SIG-M5 treated with dmso at 0.1 percent for 504 hours (cell line): ENCODE measurements at regions not wholly inside any gene's neighbourhood (a gene's known extent, or its start where the extent isn't known, plus 50 kb on each side); places are given as distances from the start of the nearest gene placed in this dataset.
"Not testable (repeated sequence)": the region's sequence is repeated elsewhere in the genome, so short reads cannot be mapped to it uniquely, and the experiment has no call there.

Experiments
- DNase-seq: peaks from one replicate; lab custom pipeline; 2025; ENCODE audit not compliant: unreplicated experiment; lab: John Stamatoyannopoulos, UW

DNA sequence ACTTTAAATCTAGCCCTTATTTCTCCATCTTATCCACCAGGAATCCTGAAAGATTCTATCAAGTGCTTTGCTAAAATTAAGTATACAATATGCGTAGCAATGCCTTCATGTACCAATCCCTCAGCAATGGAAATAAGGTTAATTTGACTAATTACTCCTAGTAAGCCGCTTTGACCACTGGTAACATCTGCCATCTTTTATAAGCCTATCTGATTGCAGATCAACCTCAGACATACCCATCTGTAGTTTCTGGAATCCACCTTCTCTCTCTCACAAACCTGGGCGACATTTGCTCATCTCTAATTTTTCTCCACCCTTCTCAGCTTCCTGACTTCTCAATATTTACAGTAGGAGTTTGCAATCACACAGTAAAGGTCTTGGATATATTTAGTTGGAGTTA lies 138.8 kb upstream of the CRHR1 start:
- DNase-seq = no peak

DNA sequence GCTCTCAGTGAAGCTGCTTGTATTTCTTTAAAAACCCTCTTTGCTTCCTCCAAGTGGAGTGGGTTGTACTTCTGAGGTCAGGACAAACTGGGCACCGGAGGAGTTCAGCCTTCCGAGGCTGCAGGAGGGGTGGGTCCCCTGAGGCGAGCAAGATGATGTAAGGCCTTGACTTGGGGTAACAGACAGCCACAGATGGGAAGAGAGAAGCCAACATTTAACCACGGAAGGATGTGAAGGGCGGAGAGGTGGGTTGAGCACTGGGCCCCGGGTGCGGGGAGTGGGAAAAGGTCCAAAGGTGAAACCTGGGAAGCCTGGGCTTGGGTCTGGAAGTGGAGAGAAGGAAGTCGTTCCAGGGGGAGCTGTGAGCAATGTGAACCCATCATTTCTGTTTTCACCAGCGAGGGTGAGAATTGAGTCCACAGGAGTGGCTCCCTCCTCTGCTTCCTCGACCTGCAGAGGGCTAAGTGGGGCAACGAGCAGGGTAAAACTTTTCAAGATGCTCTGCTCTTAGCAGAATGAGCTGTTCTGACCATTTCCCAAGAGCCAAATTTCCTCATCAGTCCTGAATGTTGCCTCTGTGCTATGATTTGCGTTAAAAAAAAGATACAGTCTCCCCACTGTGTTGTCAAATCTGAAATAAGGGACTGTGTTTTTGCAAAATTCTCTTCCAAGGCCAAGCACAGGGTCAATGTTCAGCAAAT lies 137.7 kb upstream of the CRHR1 start:
- peak; percentile 47 for DNase-seq

DNA sequence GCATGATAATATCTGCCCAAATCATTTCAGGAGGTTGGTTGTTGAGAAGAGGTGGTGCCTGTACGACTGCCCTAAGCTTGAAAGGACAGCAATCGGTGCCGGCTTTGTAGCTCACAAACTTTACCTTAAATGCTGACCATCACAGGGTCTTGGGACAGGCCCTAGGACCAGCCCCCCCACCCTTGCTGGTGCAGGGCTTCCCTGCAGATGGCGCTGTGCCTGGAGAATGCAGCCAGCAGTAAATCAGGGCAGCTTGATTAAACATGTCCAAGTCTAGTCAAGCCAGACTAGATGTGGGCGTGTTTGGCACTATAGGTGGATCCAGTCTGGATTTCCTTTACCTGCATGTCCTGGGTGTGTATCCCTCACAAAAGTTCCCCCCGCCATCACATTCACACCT lies 135.5 kb upstream of the CRHR1 start:
- DNase-seq = no peak

DNA sequence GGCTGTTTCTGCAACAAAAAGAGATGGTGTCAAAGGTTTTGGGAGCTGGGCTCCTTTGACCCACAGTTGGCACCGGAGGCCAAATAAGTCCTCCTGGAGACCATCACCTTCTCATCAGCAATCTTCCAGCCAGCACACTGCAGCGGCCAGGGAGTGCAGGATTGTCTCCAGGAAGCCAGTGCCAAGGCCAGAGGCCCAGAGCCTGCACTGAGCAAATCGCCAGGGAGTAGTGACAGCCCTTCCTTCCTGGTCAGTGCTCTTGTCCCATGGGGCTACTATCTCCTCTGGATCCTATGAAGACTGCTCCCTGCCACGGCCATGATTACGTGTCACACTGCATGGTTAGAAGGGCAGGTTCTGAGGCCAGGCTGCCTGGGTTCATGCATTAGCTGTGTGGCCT lies 134.3 kb upstream of the CRHR1 start:
- no peak for DNase-seq

DNA sequence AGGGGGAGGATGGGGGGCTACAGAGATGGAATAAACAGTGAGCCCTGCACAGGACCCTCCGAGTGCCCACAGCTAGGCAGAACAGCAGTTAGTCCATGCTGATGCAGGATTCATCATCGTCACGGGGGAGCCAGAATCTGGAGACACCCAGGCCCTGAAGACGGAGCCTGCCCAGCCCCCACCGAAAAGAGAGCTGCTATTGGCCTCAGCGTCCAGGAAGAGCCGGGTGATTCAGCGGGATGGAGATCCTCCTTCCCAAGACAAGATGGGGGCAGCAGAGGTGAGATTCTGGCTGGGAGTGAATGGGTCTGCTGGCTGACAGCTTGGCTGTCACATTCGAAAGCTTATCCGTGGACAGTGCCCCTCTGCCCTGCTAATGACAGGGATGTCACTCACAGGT lies 133.6 kb upstream of the CRHR1 start:
- no peak for DNase-seq

DNA sequence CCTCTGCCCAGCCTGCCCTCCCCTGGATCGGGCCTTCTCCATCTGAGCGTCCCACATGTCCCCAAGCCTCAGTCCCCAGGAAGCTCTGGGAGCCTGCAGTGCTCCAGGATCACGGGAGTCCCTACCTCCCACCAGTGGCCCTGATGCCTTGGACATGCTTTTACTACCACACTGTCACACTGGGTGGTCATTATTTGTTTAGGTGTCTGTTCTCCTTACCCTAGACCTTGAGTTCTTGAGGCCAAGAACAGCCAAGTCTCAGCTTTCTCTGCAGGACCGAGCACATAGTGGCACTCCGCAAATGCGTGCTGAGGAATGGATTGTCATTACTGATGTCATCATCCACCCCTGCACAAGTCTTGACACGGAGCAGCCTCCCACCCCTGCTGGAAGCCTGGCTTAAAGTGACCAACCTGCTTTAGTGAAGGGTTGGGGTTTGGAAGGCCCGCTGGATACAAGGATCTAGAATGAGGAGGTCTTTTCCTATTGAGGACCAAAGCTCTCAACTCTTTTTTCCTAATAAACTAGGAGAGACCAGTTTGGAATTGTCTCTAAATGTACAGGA lies 132.9 kb upstream of the CRHR1 start:
- DNase-seq = no peak

DNA sequence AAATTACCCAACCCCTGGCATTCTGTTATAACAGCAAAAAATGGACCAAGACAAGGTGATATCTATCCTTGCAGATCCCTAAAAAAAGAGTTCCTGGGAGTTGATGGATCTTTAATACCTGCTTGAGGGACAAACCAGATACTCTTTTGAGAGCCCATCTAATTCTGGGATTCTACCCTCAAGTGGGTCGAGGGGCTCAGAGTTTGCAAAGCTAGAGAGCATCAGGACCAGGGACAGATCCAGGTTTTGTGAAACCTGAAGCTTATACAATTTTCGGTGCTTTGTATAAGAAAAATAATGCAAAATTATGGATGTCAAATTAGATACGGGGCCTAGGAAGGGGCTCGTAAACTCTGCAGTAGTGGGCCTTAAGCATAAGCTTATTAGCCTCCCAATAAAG lies 130.5 kb upstream of the CRHR1 start:
- no peak for DNase-seq

DNA sequence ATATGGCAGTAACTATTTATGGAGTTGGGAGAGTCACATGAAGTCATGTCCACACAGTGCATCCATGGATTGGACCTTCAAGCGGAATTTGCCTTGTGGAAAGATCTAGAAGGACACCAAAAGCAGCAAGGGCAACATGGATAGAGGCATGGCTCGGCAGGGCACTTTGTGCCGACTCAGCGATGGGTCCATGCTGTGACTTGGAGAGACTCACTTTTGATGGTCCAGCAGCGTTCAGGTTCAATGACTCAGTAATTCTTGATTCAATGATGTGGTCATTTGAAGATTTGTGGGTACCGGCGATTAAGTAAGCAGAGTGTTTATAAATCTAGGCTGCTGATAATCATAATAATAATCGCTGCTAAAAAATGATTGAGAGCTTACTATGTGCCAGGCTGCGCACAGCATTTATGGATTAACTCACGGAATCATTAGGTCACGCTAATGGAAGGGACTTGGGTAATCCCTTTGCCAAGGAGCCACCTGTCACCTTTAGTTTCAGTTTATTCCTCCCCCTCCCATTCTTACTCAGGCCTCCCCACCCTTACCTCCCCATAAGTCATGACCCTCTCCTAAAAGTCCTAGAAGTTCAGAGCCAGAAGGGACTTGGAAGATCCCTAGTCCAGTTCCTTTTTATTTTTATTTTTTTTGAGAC lies 127.5 kb upstream of the CRHR1 start:
- no peak for DNase-seq

DNA sequence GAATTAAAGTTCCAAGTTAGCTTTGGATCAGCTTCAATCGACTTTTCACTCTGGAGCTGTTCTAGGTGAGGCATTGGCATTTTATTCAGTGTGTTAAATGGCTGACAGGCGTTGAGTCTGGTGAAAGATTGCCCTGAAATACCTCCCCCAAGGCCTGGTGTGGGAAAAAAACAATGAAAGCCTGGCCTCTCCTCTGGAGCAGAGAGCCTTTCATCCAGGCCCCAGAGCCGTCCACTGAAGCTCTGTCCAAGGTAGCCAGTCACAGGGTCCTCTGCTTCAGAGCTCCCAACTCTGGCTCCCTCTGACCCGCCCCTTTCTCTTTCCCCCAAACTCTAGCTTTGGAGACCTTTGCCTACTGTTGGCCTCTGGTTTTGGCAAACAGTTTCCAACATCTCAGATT lies 123.6 kb upstream of the CRHR1 start:
- DNase-seq = no peak

DNA sequence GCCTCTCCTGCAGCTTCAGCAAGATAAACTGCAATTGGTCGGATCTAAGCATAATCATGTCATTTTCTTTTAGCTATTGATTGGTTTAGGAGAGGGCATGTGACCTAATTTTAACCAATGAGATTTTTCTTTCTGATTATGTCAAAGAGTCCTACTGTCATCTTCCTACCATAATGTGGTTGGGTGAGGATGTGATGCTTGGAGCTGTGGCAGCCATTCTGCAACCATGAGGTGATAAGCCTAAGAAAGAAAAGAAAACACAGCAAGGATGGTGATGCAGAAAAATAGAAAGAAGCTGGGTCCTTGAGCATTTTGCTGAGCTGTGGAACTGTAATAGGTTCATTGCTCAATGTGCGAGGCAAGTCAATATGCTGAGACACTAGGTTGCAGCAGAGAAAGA lies 121.7 kb upstream of the CRHR1 start:
- DNase-seq = no peak

DNA sequence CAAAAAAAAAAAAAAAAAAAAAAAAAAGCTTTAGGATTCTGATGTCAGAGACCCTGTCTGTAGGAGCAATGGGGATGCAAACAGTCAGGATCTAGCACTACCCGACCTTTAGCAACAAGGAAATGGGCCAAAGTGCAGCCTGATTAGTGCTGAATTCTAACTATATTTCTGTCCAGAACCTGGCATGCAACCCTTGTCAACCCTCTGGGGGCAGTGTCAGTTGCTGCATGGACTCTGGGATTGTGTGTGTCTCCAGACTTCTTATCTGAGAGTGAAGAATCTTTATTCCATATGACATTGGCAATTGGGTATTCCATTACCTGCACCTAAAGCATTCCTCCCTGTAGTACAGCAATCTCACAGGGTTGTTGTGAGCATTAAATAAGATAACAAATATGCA lies 120.3 kb upstream of the CRHR1 start:
- no peak for DNase-seq

DNA sequence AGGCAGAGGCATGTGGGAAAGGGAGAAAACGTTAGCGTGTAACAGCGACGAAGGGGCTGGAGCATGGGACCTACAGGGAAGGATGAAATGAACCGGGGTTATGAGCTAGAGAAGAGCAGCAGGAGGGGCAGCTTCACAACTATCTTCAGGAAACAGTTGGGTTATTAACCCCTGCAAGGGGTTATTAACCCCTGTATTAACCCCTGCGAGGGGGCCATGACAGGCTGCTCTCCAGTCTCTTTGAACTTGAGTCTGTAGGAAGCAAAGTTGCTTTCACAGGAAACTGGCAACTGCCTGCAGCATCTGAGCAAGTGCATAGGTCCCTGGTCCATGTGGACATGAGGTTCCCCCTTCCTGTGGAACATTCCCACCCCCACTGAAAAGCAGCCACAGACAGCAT lies 119.2 kb upstream of the CRHR1 start:
- DNase-seq = no peak

DNA sequence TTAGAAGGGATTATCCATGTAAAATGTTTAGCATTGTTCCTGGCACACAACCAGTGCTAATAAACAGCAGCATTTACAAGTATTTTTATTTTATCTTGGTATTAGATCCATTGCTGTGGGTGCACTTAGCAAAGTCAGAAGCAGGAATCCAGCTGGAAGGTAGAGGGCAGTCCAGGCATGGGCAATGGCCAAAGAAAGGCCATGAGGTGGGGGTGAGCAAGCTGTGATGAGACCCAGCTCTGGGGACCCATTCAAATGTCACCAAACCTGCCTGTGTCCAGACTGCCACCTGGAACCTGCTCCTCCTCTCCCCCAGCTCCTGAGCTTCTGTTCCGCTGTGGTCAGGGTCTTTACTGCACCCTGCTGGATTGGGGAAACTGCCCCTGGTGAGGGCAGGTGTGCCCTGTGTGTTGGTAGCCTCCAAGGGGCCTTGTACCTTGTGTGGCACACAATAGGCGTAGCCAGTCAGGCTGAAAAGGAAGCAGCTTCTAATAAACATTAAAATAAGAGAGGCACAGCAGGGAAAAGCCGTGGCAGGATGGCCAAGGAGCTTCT lies 118.0 kb upstream of the CRHR1 start:
- no peak for DNase-seq

DNA sequence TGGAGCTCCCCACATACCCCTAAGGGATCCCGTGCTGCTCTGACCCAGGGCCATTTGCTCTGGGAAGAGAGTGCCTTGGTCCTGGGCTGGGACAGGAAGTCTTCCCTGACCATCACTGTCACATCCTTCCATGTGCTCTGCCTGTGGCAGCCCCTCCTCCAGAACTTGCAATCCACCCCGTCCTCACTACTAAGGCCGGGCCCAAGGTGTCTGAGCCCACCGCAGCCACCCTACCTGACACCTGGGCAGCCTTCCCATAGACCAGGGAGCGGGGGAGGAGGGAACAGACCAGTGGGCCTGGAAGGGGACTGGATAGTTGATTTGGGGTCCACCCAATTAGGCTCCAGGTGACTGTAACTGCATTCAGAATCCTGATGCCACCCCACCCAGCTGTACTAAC lies 117.5 kb upstream of the CRHR1 start:
- no peak for DNase-seq

DNA sequence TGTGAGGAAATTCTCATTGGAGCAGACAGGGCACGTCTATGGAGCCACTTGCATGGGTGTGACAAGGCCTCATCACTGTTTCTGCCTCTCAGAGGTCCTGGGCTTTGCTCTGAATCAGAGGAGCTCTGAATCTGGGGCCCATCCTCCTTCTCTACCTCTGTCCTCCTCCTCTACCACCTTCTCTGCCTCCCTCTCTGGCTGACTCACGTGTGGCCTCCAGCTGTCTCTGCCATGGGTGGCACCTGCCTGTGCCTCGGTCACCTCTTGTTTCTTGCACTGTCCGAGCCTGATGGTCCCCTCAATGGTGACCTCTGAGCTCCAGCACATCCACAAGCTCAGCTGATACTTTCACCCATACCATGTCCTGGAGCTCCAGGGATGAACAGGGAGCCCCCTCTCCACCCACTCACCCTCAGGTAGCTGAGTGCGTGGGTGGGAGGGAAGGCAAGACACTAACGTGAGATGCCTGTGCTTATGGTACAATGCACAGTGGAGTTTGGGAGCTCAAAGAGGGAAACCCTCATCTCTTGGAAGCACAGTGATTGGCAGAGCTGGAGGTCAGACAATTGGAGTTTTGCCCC lies 116.4 kb upstream of the CRHR1 start:
- DNase-seq = no peak

DNA sequence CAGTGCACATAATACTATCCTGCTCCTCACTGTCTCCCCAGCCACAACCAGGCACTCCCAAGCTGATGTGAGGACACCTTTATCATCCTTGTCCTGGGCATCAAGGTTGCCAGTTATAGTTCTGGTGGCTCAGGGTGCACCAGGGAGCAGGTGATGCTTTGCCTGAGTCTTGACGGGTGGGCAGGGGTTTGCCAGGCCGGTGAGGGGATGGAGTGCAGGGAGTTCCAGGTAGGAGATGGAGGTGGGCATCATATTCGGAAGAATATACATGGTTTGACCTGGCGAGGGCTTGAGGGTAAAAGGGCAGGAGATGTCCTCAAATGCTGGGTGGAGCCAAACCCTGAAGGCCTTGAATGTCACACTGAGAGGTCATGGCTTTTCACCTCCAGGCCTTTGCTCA lies 115.8 kb upstream of the CRHR1 start:
- DNase-seq = no peak

DNA sequence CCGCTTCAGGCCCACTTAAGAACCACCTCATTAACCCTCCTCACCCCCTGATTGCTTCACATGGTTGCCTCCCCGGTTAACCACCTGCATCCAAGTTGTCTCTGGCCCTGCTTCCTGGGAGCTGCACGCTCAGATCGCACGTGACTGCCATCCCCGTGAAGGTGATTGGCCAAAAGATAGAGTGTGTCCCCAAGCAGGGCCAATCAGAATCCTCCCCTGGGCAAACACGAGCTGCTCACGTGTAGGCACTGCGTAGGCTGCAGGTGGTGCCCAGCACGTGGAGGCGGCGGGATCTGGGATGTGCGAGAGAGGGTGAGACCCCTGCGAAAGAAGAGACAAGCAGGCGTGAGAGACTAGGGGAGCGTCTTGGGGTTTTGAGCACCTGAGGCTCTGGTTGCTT lies 111.8 kb upstream of the CRHR1 start:
- no peak for DNase-seq

DNA sequence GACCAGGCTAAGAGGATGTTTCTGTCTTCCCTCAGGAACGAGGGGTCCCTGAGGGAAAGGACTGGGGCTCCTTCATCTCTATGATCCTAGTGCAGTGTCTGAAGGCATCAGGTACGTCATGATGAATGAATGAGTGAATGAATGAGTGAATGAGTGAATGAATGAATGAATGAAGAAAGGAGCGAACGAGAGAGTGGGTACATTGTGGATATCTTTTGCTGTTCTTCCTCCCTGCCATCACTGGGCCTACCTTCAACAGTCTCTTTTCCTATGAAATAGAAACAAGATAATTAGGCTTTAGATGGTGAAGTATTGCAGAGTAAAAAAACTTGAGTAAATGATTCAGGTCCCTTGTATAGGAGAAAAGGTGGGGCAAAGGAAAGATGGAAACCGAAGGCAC lies 111.3 kb upstream of the CRHR1 start:
- DNase-seq = no peak

DNA sequence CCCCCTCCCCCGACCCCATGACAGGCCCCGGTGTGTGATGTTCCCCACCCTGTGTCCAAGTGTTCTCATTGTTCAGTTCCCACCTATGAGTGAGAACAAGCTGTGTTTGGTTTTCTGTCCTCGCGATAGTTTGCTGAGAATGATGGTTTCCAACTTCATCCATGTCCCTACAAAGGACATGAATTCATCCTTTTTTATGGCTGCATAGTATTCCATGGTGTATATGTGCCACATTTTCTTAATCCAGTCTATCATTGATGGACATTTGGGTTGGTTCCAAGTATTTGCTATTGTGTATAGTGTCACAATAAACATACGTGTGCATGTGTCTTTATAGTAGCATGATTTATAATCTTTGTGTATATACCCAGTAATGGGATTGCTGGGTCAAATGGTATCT lies 110.4 kb upstream of the CRHR1 start:
- not testable (repeated sequence) for DNase-seq

DNA sequence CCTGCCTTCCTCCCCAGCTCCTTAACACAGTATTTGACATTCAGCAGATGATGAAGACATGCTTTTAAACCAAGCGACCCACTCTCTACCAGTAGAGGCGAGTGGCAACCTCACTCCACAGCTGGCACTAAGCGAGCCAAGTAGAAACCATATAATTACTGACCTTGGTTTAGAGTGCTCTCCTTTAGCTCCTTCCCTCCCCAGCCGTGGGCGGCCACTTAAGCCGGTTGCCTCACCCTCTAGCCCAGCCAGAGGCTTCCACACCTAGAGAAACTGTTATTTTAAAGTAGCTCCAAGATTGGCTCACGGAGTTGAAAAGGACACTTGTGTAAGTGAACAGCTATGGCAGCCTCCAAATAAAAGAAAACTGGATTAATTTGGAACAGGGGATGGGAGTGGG lies 109.1 kb upstream of the CRHR1 start:
- DNase-seq = no peak

DNA sequence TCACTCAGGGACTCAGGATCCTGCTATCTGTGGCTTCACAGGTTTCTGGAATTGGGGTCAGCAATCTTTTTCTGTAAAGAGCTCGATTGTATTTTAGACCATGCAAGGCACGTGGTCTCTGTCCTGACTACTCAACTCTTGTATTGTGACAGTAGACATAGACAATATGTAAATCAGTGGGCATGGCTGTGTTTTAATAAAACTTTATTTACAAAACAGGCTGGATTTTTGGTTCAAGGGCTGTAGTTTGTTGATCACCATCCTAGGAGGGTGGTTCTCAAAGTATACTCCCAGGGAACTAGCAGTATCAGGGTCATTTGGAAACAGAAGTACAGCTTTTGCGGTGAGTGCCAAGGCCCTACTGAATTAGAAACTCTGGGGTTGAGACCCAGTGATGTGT lies 108.2 kb upstream of the CRHR1 start:
- no peak for DNase-seq

DNA sequence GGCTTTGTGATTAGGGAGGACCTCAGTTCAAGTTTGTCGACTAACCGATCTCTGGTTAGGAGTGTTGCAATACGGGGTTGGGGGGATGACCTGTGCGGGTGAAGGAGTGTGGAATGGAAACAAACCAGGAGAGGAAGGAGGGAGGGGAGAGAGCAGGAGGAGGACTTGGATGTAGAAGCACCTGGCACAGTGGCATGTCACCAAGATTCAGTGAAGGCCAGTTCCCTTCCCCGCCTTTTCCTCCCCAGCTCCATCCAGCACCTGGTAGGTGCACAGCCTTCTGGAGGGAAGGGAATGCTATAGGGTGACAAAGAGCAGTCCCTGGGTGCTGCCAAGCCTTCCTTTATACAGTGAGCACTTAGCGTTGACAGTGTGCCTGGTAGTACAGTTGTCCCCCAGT lies 107.4 kb upstream of the CRHR1 start:
- no peak for DNase-seq
